ENCODE measurements at regions not wholly inside any gene's neighbourhood (a gene's known extent, or its start where the extent isn't known, plus 50 kb on each side); places are given as distances from the start of the nearest gene placed in this dataset.

GRCh38 chr10:43961523-43962345, 313.1 kb upstream of the ZNF32 start:
- Mint-ChIP-seq H3K4me1 (ENCODE audit: low read depth) (no peaks in the 10 kb centered on the region), H3K27me3 (peaks cover 22% of the 10 kb centered on the region), H3K36me3 (ENCODE audit: low read depth) (no peaks in the 10 kb centered on the region), H3K27ac (no peak overlapping the region), H3K9me3 (no peaks in the 10 kb centered on the region), H3K4me3 (no peak overlapping the region)
- Histone ChIP-seq H3K27me3 (ENCODE audit: control insufficient read depth in 1 of 2, insufficient read depth in 2 of 2, low read length in 2 of 2) (no peaks in the 10 kb centered on the region), H3K36me3 (ENCODE audit: insufficient read depth, low read length) (no peaks in the 10 kb centered on the region), H3K9me3 (ENCODE audit: control insufficient read depth in 1 of 2, insufficient read depth in 1 of 2, low read length in 2 of 2) (no peaks in the 10 kb centered on the region), H3K4me3 (ENCODE audit: low read length) (no peak overlapping the region), H3K4me1 (ENCODE audit: insufficient read depth, low read length) (no peaks in the 10 kb centered on the region), H3K27ac (ENCODE audit: low read depth in 1 of 2, low read length in 2 of 2) (no peak overlapping the region)
- ChIA-PET POLR2A (no interaction called here), CTCF (no interaction called here)
- no peak for DNase-seq
- no peak for ATAC-seq (ENCODE audit: poor library complexity)
- intact Hi-C loops (cut with DNase I, micrococcal nuclease): no loop called here
- TF ChIP-seq, protein P1, sequence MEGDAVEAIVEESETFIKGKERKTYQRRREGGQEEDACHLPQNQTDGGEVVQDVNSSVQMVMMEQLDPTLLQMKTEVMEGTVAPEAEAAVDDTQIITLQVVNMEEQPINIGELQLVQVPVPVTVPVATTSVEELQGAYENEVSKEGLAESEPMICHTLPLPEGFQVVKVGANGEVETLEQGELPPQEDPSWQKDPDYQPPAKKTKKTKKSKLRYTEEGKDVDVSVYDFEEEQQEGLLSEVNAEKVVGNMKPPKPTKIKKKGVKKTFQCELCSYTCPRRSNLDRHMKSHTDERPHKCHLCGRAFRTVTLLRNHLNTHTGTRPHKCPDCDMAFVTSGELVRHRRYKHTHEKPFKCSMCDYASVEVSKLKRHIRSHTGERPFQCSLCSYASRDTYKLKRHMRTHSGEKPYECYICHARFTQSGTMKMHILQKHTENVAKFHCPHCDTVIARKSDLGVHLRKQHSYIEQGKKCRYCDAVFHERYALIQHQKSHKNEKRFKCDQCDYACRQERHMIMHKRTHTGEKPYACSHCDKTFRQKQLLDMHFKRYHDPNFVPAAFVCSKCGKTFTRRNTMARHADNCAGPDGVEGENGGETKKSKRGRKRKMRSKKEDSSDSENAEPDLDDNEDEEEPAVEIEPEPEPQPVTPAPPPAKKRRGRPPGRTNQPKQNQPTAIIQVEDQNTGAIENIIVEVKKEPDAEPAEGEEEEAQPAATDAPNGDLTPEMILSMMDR (IDR thresholded peaks at IDR 0.05): no peak

- Mint-ChIP-seq H3K27me3 (peaks cover 25% of the 10 kb centered on the region), H3K36me3 (ENCODE audit: low read depth) (no peaks in the 10 kb centered on the region), H3K27ac (no peak overlapping the region), H3K4me1 (ENCODE audit: low read depth) (no peaks in the 10 kb centered on the region), H3K9me3 (no peaks in the 10 kb centered on the region), H3K4me3 (no peak overlapping the region)
- no peak for DNase-seq
- H3K9me3 ChIP-seq (ENCODE audit: control insufficient read depth in 1 of 2, insufficient read depth in 1 of 2, low read length in 2 of 2): no peaks in the 10 kb centered on the region
- ChIA-PET CTCF (no interaction called here), POLR2A (no interaction called here)
- no peaks in the 10 kb centered on the region for H3K36me3 ChIP-seq (ENCODE audit: insufficient read depth, low read length)
- no peaks in the 10 kb centered on the region for H3K27me3 ChIP-seq (ENCODE audit: control insufficient read depth in 1 of 2, insufficient read depth in 2 of 2, low read length in 2 of 2)
- intact Hi-C loops (cut with DNase I, micrococcal nuclease): no loop called here
- H3K27ac ChIP-seq (ENCODE audit: low read depth in 1 of 2, low read length in 2 of 2): no peak overlapping the region
- H3K4me3 ChIP-seq (ENCODE audit: low read length): no peak overlapping the region
- TF ChIP-seq, protein P1 (IDR thresholded peaks at IDR 0.05): no peak
- H3K4me1 ChIP-seq (ENCODE audit: insufficient read depth, low read length): no peaks in the 10 kb centered on the region
- ATAC-seq (ENCODE audit: poor library complexity): no peak
Observed at GRCh38 chr10:43960981-43961380, 312.3 kb upstream of the ZNF32 start.

- Mint-ChIP-seq H3K4me1 (ENCODE audit: low read depth) (no peaks in the 10 kb centered on the region), H3K9me3 (no peaks in the 10 kb centered on the region), H3K4me3 (no peak overlapping the region), H3K27me3 (peaks cover 25% of the 10 kb centered on the region), H3K36me3 (ENCODE audit: low read depth) (no peaks in the 10 kb centered on the region), H3K27ac (no peak overlapping the region)
- intact Hi-C loops (cut with DNase I, micrococcal nuclease): no loop called here
- Histone ChIP-seq H3K4me1 (ENCODE audit: insufficient read depth, low read length) (no peaks in the 10 kb centered on the region), H3K9me3 (ENCODE audit: control insufficient read depth in 1 of 2, insufficient read depth in 1 of 2, low read length in 2 of 2) (no peaks in the 10 kb centered on the region), H3K4me3 (ENCODE audit: low read length) (no peak overlapping the region), H3K27me3 (ENCODE audit: control insufficient read depth in 1 of 2, insufficient read depth in 2 of 2, low read length in 2 of 2) (no peaks in the 10 kb centered on the region), H3K36me3 (ENCODE audit: insufficient read depth, low read length) (no peaks in the 10 kb centered on the region), H3K27ac (ENCODE audit: low read depth in 1 of 2, low read length in 2 of 2) (no peak overlapping the region)
- TF ChIP-seq, protein P1 (IDR thresholded peaks at IDR 0.05): no peak
- DNase-seq (no peak), ATAC-seq (ENCODE audit: poor library complexity) (no peak)
- CTCF ChIA-PET: no interaction called here
- POLR2A ChIA-PET: no interaction called here
Observed at GRCh38 chr10:43960477-43960876, 311.8 kb upstream of the ZNF32 start.

All from CD4-positive, alpha-beta T cell (primary cell).